TTC549 (cell line): ENCODE measurements at regions not wholly inside any gene's neighbourhood (a gene's known extent, or its start where the extent isn't known, plus 50 kb on each side); places are given as distances from the start of the nearest gene placed in this dataset.
"Not testable (repeated sequence)": the region's sequence is repeated elsewhere in the genome, so short reads cannot be mapped to it uniquely, and the experiment has no call there.

ENCODE experiments used
- FAIRE-seq: peaks from 2 replicates; lab custom pipeline; 2012; peaks lifted over from hg19 to GRCh38; lab: Jason Lieb, UNC

DNA sequence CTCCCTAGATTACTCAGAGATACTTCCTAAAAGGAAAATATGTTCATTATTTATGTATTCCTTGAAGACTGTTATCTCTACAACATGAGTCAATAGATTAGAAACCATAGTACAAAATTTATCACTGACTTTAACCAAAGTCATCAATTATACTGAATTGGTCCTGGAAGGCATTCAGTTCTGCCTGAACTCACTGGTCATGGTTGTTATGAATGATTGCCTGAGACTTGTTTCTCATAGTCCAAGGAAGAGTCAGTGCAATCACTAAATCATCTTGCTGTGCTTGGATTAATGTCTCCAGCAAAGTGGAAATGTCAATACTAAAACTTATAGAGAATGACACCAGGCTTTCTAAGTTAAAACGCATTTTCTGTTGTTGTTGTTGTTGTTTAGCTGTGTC lies 878.6 kb upstream of the MANEA start:
- no peak for FAIRE-seq

DNA sequence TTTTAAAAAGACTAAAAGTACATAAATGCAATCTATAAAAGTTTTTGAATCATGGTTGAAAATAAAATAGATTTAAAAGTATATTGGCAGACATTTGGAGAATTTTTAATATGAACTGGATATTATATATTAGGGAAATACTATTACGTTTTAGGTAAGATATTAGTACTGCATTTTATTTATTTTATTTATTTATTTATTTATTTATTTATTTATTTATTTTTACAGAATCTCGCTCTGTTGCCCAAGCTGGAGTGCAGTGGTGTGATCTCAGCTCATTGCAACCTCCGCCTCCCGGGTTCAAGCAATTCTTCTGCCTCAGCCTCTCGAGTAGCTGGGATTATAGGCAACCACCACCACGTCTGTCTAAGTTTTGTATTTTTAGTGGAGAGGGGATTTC lies 890.1 kb upstream of the MANEA start:
- not testable (repeated sequence) for FAIRE-seq

DNA sequence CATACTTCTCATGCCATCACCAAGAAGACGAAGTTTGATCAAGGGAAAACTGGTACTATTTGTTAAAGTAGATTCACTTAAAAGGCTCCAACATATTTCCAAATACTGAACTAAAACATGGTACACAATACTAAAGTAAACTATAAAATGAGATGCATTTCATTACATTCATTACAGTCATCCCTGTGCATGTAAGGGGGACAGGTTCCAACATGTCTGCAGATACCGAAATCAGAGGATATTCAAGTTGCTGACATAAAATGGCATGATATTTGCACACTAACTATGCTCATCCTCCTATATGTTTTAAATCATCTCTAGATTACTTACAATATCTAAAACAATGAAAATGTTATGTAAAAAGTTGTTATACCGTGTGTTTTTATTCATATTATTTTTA lies 893.9 kb upstream of the MANEA start:
- no peak for FAIRE-seq

DNA sequence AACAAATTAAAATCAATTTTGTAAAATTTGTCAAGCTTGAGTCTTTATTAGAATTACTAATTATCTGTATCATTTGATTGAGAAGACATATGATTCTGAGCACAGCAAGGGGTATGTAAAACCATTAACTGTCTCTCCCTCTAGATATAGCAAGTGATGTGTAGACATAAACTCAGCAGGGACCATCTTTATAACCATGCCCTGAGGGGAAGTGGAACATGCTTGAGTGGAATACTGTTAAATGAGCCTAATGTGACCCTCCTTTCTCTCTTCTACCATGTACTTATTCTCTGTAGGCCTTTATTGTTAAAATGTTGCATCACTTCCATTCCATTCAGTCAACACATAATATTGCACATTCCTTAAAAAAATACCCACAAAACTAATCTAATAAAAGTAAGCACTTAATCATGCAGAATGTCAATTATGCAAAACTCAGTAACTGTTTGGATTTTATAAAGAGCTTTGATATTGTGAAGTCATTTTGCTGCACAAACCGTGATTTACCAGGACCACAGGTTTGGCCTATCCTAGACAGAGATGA lies 896.6 kb upstream of the MANEA start:
- no peak for FAIRE-seq

DNA sequence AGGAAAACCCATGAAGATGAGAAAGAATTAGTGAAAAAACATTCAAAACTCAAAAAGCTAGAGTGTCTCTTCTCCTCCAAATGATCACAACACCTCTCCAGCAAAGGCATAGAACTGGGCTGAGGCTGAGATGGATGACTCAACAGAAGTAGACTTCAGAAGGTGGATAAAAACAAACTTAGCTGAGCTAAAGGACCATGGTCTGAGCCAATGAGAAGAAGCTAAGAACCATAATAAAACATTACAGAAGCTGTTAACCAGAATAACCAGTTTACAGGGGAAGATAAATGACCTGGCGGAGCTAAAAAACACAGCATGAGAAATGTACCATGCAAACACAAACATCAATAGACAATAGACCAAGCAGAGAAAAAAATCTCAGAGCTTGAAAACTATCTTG lies 904.1 kb upstream of the MANEA start:
- no peak for FAIRE-seq

DNA sequence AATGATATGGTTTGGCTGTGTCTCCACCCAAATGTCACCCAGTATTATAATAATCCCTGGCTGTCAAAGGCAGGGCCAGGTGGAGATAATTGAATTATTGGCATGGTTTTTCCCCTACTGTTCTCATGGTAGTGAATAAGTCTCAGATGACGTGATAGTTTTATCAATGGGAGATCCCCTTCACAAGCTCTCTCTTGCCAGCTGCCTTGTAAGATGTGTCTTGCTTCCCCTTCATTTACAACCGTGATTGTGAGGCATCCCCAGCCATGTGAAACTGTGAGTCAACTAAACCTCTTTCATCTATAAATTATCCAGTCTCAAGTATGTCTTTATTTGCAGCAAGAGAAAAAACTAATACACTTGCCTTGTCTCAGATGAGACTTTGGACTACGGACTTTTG lies 907.3 kb upstream of the MANEA start:
- no peak for FAIRE-seq

DNA sequence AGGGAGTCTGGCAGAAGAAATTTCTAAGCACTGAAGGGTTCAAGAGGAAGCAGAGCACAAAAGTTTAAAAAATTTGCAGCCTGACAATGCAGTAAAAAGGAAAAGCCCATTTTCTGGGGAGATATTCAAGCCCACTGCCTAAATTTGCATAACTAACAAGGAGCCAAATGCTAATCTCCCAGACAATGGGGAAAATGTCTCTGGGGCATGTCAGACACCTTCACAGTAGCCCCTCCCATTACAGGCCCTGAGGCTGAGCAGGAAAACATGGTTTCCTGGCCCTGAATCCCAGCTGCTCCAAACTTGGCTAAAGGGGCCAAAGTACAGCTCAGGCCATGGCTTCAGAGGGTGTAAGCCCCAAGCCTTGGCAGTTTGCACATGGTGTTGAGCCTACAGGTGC lies 908.5 kb upstream of the MANEA start:
- no peak for FAIRE-seq

DNA sequence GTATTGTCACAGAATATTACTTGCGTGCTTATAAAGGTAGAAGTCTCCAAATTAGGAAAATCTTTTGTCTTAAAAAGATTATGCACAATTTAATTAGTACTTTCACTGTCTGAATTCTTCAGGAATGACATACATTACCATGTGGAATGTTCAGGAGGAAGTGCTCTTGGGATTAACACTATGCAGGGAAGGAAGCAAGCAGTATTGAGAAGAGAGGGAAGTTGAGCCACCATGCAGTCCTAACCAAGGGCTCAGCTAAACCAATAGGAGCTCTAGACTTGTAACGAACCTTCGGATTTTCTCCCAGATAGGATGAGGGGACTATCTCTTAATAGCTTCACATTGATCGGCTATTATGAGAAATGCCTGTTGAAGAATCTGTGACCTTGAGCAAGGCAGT lies 918.4 kb upstream of the MANEA start:
- no peak for FAIRE-seq

DNA sequence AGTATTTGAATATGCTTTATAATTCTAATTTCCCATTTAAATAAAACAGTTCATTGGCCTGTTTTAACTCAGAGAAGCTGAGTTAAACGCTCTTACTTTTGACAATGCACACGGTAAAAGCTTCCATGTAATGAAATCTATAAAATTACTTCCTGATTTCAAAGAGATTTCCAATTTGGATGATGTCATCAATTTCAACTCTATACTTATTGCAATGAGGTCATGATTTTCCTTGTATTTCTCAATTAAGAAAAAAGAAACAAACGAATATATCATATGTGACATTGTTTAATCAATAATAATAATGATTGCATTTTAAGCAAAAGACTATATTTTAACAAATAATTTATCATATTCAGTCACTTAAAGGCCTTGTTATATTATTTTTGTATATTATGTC lies 926.1 kb upstream of the MANEA start:
- FAIRE-seq: no peak

DNA sequence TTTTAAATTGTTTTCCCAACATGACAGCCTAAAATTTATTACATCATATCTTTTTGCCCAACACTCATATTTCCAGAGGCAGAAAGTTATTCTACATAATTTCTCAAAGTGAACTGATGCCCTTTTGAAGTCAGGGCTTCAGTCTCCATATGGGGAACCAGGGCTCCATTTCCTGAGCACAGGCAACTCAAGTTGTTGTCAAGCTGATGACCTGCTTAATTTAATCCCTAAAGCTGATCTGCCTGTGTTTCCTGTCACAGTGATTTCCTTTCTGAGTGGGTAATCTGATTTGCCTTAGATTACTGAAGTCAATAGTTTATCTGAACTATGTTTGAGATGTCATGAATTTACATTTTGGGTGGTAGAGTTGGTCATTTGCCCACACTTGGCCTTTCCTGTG lies 932.1 kb upstream of the MANEA start:
- FAIRE-seq: no peak

DNA sequence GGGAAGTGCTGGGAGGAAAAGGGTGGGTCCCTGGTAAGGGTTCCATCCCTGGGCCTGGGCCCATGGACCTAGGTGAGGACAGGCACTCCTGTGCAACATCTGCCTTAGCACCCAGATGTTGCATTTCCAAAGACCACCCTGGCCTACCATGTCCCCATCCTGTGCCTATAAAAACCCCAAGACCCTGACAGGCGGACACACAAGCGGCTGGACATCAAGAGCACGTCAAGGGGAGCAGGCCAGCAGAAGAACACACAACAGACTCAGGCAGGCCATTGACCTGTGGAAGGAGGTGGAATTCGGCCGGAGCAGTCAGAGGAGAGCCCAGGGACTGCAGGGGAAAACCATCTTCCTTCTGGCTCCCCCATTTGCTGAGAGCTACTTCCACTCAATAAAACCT lies 937.8 kb upstream of the MANEA start:
- no peak for FAIRE-seq

DNA sequence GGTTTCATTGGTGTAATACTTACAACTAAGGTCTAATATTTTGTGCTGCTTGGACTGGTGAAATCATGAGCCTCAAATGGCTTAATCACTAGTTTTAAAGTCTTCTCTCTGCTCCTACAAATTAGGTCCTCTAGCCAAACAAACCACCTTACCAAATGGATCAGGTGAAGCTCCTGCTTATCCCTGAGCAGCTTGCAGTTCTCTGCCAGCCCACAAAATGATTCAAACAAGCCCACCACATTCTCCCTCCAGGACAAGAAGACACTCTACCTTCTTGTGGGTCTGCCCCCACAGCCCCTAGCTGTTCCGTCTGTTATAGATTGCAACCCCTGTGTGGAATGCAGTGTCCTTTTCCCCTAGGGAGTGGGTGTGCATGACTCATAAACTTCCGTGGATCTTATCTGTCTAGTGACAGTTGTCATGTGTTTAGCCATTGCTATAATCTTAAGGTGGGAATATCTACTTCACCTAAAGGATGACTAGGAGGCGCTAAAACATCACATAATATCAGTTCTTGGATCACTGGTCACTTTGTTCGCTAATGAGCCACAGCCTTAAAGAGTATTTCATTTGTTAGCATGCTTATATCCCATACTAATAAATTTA lies 940.5 kb upstream of the MANEA start:
- no peak for FAIRE-seq

DNA sequence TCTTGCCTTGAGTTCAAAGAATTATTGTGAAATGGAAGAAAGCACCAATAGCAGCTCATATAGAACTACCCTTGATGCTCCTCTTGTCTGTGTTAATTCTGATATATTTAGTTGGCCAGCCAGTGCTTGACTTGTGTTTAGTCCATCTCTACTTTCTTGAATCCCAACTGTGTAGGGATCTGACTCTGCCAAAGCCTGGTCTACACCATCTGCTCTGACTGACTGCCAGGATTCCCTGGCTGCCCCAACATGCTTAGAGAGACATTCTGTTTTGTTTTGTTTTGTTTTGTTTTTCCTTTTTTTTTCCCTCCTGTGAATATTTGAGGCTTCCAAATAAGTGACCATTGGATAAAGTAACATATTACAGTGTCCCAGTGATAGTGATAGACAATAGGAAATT lies 953.7 kb upstream of the MANEA start:
- FAIRE-seq: no peak

DNA sequence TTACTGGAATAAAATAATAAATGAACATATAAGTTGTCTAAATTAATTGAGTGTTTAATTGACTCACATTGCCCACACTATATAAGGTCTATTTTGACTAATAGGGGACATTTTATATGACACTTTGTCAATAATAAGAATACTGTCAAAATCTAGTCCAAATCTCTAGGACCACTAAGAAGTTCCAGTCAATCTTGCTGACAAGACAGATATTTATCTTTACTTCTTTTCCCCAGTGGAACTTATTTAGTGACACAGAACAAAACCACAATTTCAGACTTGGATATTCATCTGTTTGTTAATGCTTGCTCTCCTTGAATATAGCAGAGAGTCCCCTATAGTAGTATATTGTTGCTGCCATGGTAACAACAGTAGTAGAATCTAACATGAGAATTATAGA lies 954.6 kb upstream of the MANEA start:
- no peak for FAIRE-seq

DNA sequence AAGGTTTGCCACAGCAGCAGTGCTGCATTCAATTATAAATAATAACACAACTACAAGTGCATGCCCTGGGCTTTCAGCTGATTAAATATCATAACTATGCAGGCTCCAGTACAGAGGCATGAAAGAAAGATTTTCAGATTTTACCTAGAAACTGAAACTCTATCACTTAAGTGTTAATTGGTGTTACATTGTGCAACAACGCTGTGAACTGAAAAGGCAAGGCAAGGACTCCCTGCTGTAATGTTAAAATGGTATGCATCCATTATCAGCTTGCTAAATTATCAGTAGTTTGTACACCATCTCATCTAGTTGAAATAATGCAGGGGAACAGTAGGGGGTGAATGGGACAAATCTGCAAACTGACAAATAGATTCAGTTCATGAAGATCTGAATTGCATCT lies 976.7 kb upstream of the MANEA start:
- no peak for FAIRE-seq

DNA sequence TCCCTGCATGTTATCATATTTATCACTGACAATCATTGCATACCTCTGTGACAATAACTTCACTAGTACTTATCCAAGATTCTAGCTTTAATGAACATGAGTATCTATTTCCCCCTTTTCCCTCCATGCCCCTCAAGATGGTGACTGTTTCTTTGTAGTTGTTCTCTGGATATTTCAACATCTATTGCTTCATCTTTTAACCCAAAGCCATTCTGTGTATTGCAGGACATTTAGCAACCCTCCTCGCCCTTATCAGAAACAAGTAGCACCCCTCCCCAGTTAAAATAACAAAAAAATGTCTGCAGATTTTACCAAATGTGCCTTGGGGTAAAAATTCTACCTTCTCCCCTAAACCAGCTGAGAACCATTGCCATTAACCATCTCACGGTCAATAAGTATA lies 979.8 kb upstream of the MANEA start:
- FAIRE-seq: no peak

DNA sequence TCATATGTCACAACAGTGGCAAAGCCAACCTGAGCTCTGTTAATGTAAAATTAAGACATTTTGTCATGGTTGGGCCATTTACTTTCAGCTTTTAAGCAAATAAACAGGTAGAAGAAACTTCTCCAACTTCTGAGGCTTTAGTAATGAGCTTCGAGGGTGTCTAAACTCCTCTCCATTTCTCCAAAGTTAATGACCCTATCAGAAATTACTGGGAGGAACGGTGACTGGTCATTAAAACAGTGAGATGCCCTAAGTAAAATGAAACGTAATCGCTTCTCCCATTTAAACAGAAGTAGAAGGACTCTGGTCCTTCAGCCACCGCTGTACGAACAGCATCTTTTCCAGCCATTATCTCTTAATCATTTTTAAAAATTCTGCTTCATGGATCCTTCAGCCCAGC lies 986.9 kb upstream of the MANEA start:
- FAIRE-seq: no peak

DNA sequence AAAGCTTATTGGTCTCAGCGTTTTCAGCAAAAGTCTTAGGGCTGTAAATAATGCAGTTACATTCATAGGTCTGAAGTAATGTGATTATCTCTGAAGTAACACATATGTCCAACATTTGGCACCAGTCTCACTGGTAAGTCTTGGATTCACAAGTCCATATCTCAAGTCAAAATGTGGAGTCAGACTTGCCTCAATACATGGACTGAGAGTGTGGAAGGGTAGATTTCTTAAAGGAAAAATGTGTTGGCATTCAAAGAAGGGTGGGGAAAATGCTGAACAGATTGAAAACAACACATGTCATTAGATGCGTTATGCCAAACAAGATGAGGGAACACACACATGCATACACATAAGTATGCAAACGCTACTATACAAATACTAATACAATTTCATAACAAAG lies 989.0 kb upstream of the MANEA start:
- no peak for FAIRE-seq

DNA sequence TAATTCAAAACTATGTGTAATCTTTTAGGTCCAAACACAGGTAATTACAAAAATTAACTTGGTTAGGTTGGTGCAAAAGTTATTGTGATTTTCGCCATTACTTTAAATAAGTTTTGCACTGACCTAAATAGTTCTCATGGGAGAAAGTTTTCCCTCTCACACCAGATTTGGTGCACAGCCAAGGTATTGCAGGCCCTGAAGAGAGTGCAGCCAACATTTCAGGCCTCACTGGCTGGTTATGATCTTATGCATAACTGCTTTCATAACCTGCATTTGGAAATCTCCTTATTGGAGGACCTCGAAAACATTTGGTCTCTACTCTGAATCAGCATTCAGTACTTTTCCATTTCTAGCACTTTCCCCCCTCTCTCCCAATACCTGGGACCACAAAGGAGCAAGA lies 993.1 kb upstream of the MANEA start:
- FAIRE-seq: no peak

DNA sequence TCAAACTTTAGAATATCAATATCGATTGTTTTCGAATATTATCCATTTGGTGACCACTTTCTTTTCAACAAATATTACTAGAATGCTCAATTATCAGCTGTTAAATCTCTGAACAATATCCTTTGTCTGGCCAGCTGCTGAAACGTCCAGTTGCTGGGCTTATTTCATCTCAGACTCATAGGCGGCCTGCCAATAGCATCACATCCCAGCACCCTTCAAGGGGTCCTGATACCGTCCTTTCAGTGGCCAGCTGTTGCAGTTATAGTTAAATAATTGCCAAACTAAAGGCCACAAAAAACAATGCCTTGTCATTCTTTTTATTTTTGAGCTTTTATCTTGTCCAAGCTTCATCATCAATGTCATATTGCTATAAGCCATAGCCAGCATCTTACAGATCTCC lies 1006.8 kb upstream of the MANEA start:
- no peak for FAIRE-seq

DNA sequence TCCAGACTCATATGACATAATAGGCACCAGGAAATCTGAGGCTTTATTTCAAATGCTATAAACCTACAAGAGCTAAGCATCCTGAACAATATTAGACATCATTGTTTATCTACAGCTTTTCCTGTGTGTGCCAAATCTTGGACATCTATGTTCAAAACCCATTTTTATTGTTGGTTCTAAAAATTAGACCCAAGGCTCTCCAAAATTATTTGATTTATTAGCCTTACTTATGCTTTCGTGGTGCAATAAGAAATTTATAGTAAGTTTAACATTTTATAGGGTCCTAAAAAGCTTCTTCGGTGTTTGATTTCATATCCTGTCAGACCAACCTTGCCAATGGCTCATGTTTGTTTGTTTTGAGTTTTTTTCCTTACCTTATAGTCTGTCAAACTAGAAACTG lies 1014.5 kb upstream of the MANEA start:
- FAIRE-seq: no peak

DNA sequence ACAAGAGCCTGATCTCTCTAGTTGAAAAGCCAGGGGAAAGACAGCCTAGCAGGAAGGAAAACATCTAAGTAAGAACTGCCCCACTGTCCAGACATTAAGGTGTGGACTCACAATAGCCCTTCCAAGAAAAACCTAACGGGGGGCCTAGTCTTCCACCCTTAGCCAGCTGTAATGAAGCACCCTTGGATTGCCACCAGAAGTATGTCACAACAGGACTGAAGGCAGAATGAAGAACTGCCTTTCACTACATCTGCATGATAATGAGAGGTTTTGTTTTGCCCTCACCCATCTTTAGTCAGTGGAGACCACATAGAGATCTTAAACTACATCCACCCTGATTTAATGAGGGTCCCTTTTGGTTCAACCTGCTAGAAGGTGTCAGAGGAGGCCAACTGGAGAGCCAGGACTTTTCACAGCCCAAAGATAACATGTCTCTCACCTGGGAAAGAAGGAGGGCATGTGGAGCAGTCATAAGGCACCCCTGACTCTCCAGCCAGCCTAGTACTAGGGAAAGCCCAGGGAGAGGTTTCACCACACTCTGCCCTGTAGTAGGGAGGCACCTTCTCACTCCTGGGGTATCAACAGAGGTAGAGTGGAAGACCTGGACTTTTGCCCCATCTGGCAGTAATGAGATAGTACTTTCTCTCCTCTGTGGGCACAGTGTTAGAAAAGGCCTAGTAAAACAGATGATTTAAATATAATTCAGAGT lies 1017.4 kb upstream of the MANEA start:
- FAIRE-seq: no peak

DNA sequence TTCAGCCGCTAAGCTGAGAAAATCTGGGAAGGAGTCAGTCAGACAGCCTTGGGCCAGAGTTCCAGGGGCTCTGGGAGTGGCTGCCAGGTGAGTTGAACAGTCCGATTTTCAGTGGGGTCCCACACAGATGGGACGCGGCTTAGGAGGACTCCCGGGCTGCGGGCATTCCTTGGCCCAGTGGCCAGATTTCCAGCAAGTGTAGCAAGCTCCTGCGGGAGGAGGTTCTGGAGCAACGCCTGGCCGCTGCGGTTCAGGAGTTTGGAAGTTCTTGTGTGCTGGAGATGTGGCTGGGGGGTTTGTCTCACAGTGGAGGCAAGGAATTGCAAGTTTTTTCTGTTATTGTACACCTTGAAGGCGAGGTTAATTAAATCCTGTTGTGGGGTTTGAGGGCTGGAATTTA lies 1020.1 kb upstream of the MANEA start:
- not testable (repeated sequence) for FAIRE-seq

DNA sequence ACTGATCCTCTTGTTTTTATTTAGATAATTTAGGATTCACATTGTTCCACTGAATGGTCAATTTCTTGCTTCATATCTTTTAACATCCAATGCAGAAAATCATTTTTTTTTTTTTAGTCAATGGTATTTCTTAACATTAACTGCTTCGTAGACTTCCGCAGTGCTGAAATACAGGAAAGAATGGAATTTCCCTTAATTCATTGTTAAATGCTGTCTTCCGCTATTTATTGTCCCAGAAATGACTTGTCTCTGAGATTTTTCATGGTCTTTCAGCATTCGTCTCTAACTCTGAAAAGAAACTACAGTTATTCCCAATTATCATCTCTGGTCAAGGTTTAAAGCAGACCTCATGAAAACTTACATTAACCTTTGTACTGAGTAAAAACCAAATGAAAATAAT lies 1029.1 kb upstream of the MANEA start:
- no peak for FAIRE-seq
